ENCODE measurements at regions not wholly inside any gene's neighbourhood (a gene's known extent, or its start where the extent isn't known, plus 50 kb on each side); places are given as distances from the start of the nearest gene placed in this dataset.
"Not testable (repeated sequence)": the region's sequence is repeated elsewhere in the genome, so short reads cannot be mapped to it uniquely, and the experiment has no call there.

- no peak overlapping the region for H3K4me3 ChIP-seq (ENCODE audit: low read length)
- TF ChIP-seq ZNF274 (IDR thresholded peaks at IDR 0.05; ENCODE audit: low read depth, low read length) = no peak
Observed at GRCh38 chr1:38152351-38153065, 105.9 kb upstream of the POU3F1 start.

GRCh38 chr1:38151399-38151798 lies 104.8 kb upstream of the POU3F1 start:
- no peak for TF ChIP-seq ZNF274 (IDR thresholded peaks at IDR 0.05; ENCODE audit: low read depth, low read length)
- H3K4me3 ChIP-seq (ENCODE audit: low read length) = no peak overlapping the region

- H3K4me3 ChIP-seq (ENCODE audit: low read length) = not testable (repeated sequence)
Observed at GRCh38 chr1:38146079-38146478, 99.5 kb upstream of the POU3F1 start.

GRCh38 chr1:38142606-38143005 lies 96.0 kb upstream of the POU3F1 start:
- TF ChIP-seq ZNF274 (IDR thresholded peaks at IDR 0.05; ENCODE audit: low read depth, low read length) = no peak
- no peak overlapping the region for H3K4me3 ChIP-seq (ENCODE audit: low read length)

GRCh38 chr1:38141483-38141882 lies 94.9 kb upstream of the POU3F1 start:
- H3K4me3 ChIP-seq (ENCODE audit: low read length) = no peak overlapping the region

GRCh38 chr1:38139738-38140487 lies 93.3 kb upstream of the POU3F1 start:
- no peak overlapping the region for H3K4me3 ChIP-seq (ENCODE audit: low read length)
- no peak for TF ChIP-seq ZNF274 (IDR thresholded peaks at IDR 0.05; ENCODE audit: low read depth, low read length)

More at GRCh38 chr1:38141483-38141882, 94.9 kb upstream of the POU3F1 start:
- TF ChIP-seq ZNF274 (IDR thresholded peaks at IDR 0.05; ENCODE audit: low read depth, low read length) = no peak

- H3K4me3 ChIP-seq (ENCODE audit: low read length) = no peak overlapping the region
- no peak for TF ChIP-seq ZNF274 (IDR thresholded peaks at IDR 0.05; ENCODE audit: low read depth, low read length)
Observed at GRCh38 chr1:38138498-38139233, 92.1 kb upstream of the POU3F1 start.

GRCh38 chr1:38137164-38137563 lies 90.6 kb upstream of the POU3F1 start:
- TF ChIP-seq ZNF274 (IDR thresholded peaks at IDR 0.05; ENCODE audit: low read depth, low read length) = no peak
- no peak overlapping the region for H3K4me3 ChIP-seq (ENCODE audit: low read length)

GRCh38 chr1:38135625-38136414 lies 89.2 kb upstream of the POU3F1 start:
- H3K4me3 ChIP-seq (ENCODE audit: low read length) = no peak overlapping the region
- TF ChIP-seq ZNF274 (IDR thresholded peaks at IDR 0.05; ENCODE audit: low read depth, low read length) = no peak

- H3K4me3 ChIP-seq (ENCODE audit: low read length) = no peak overlapping the region
- TF ChIP-seq ZNF274 (IDR thresholded peaks at IDR 0.05; ENCODE audit: low read depth, low read length) = no peak
Observed at GRCh38 chr1:38134294-38134755, 87.7 kb upstream of the POU3F1 start.

- no peak overlapping the region for H3K4me3 ChIP-seq (ENCODE audit: low read length)
- no peak for TF ChIP-seq ZNF274 (IDR thresholded peaks at IDR 0.05; ENCODE audit: low read depth, low read length)
Observed at GRCh38 chr1:38133756-38134155, 87.2 kb upstream of the POU3F1 start.

GRCh38 chr1:38133304-38133703 lies 86.7 kb upstream of the POU3F1 start:
- no peak for TF ChIP-seq ZNF274 (IDR thresholded peaks at IDR 0.05; ENCODE audit: low read depth, low read length)
- H3K4me3 ChIP-seq (ENCODE audit: low read length) = no peak overlapping the region

- H3K4me3 ChIP-seq (ENCODE audit: low read length) = no peak overlapping the region
- TF ChIP-seq ZNF274 (IDR thresholded peaks at IDR 0.05; ENCODE audit: low read depth, low read length) = no peak
Observed at GRCh38 chr1:38132681-38133080, 86.1 kb upstream of the POU3F1 start.

GRCh38 chr1:38131024-38131585 lies 84.5 kb upstream of the POU3F1 start:
- TF ChIP-seq ZNF274 (IDR thresholded peaks at IDR 0.05; ENCODE audit: low read depth, low read length) = no peak
- H3K4me3 ChIP-seq (ENCODE audit: low read length) = no peak overlapping the region

Measured in GM08714 (cell line).